HG02610 (cell line): ENCODE measurements at regions not wholly inside any gene's neighbourhood (a gene's known extent, or its start where the extent isn't known, plus 50 kb on each side); places are given as distances from the start of the nearest gene placed in this dataset.

Experiments used
- ATAC-seq: cut with Tn5 transposase; IDR thresholded peaks from one replicate; pipeline ENCODE4 v1.9.1; 2021; ENCODE audit warnings: mild to moderate bottlenecking, moderate library complexity; ENCODE audit not compliant: unreplicated experiment

GRCh38 chr12:67211029-67211428 lies 58.1 kb upstream of the CAND1 start:
- no peak for ATAC-seq

GRCh38 chr12:67211494-67211893 lies 57.7 kb upstream of the CAND1 start:
- no peak for ATAC-seq

GRCh38 chr12:67217647-67218046 lies 51.5 kb upstream of the CAND1 start:
- ATAC-seq: no peak
